H9 (cell line): ENCODE measurements at regions not wholly inside any gene's neighbourhood (a gene's known extent, or its start where the extent isn't known, plus 50 kb on each side); places are given as distances from the start of the nearest gene placed in this dataset.

Experiments
- DNase-seq: peaks from one replicate; pipeline ENCODE4 v3.0.0-alpha.2; 2017
- H2AFZ ChIP-seq: one replicate; pipeline ENCODE4 v1.6.1; 2013; ENCODE audit warnings: mild to moderate bottlenecking, low read length, control low read depth, moderate library complexity
- H2AK5ac ChIP-seq: 2 replicates; pipeline ENCODE4 v1.6.1; 2013; ENCODE audit warnings: low read length, control low read depth, mixed read lengths; ENCODE audit not compliant: insufficient read length
- H2BK120ac ChIP-seq: one replicate; pipeline ENCODE4 v1.6.1; 2013; ENCODE audit warnings: low read depth, mild to moderate bottlenecking, low read length, control low read depth, inconsistent platforms; ENCODE audit not compliant: poor library complexity, severe bottlenecking
- H2BK12ac ChIP-seq: 2 replicates; pipeline ENCODE4 v1.6.1; 2013; ENCODE audit warnings: low read length, control low read depth, mixed read lengths, low read depth; ENCODE audit not compliant: insufficient read length
- H2BK15ac ChIP-seq: 2 replicates; pipeline ENCODE4 v1.6.1; 2013; ENCODE audit warnings: low read depth, low read length, control low read depth
- H2BK20ac ChIP-seq: one replicate; pipeline ENCODE4 v1.6.1; 2013; ENCODE audit warnings: low read depth, mild to moderate bottlenecking, low read length, control low read depth, inconsistent platforms; ENCODE audit not compliant: poor library complexity, severe bottlenecking
- H2BK5ac ChIP-seq: 2 replicates; pipeline ENCODE4 v1.6.1; 2013; ENCODE audit warnings: low read length, control low read depth, mixed read lengths; ENCODE audit not compliant: insufficient read length
- H3K14ac ChIP-seq: 2 replicates; pipeline ENCODE4 v1.6.1; 2013; ENCODE audit warnings: low read length, control low read depth; ENCODE audit not compliant: insufficient read depth
- H3K18ac ChIP-seq: 2 replicates; pipeline ENCODE4 v1.6.1; 2013; ENCODE audit warnings: low read depth, mild to moderate bottlenecking, mixed read lengths, low read length, control low read depth; ENCODE audit not compliant: insufficient read length
- H3K23ac ChIP-seq: 2 replicates; pipeline ENCODE4 v1.6.1; 2013; ENCODE audit warnings: low read length, control low read depth, mixed read lengths, low read depth; ENCODE audit not compliant: insufficient read length
- H3K23me2 ChIP-seq: 2 replicates; pipeline ENCODE4 v1.6.1; 2013; ENCODE audit warnings: low read depth, mild to moderate bottlenecking, mixed read lengths, low read length, control low read depth; ENCODE audit not compliant: insufficient read length, poor library complexity, severe bottlenecking
- H3K27ac ChIP-seq: 2 replicates; pipeline ENCODE4 v1.5.1; 2013; ENCODE audit warnings: low read length, control low read depth, mixed read lengths, low read depth; ENCODE audit not compliant: insufficient read length
- H3K27me3 ChIP-seq: 2 replicates; pipeline ENCODE4 v1.6.1; 2013; ENCODE audit warnings: low read length, control low read depth, inconsistent platforms; ENCODE audit not compliant: insufficient read depth
- H3K4ac ChIP-seq: 2 replicates; pipeline ENCODE4 v1.6.1; 2013; ENCODE audit warnings: low read depth, mild to moderate bottlenecking, control low read depth, inconsistent platforms, low read length, moderate library complexity
- H3K4me1 ChIP-seq: 2 replicates; pipeline ENCODE4 v1.6.1; 2013; ENCODE audit warnings: low read length, control low read depth, inconsistent platforms; ENCODE audit not compliant: insufficient read depth
- H3K4me2 ChIP-seq: 2 replicates; pipeline ENCODE4 v1.6.1; 2013; ENCODE audit warnings: low read length, control low read depth, mixed read lengths; ENCODE audit not compliant: insufficient read length, insufficient read depth
- H3K56ac ChIP-seq: 2 replicates; pipeline ENCODE4 v1.6.1; 2013; ENCODE audit warnings: low read depth, mild to moderate bottlenecking, mixed read lengths, low read length, control low read depth; ENCODE audit not compliant: insufficient read length
- H3K79me1 ChIP-seq: 2 replicates; pipeline ENCODE4 v1.6.1; 2013; ENCODE audit warnings: low read depth, mild to moderate bottlenecking, moderate library complexity, low read length, control low read depth, inconsistent platforms; ENCODE audit not compliant: insufficient read depth, poor library complexity, severe bottlenecking
- H3K79me2 ChIP-seq: 2 replicates; pipeline ENCODE4 v1.6.1; 2013; ENCODE audit warnings: low read length, control low read depth, inconsistent platforms; ENCODE audit not compliant: insufficient read depth
- H3K9ac ChIP-seq: 2 replicates; pipeline ENCODE4 v1.6.1; 2013; ENCODE audit warnings: low read length, control low read depth, mixed read lengths; ENCODE audit not compliant: insufficient read length; ENCODE audit errors: extremely low read depth
- H3K9me3 ChIP-seq: one replicate; pipeline ENCODE4 v1.6.1; 2013; ENCODE audit warnings: low read depth, low read length, inconsistent platforms; ENCODE audit not compliant: control insufficient read depth
- H3T11ph ChIP-seq: one replicate; pipeline ENCODE4 v1.6.1; 2013; ENCODE audit warnings: mild to moderate bottlenecking, low read length, control low read depth, inconsistent platforms
- H4K20me1 ChIP-seq: one replicate; pipeline ENCODE4 v1.6.1; 2013; ENCODE audit not compliant: control insufficient read depth, insufficient read length, insufficient read depth
- H4K5ac ChIP-seq: 2 replicates; pipeline ENCODE4 v1.6.1; 2013; ENCODE audit warnings: low read depth, mild to moderate bottlenecking, mixed read lengths, low read length, control low read depth; ENCODE audit not compliant: insufficient read length
- H4K8ac ChIP-seq: replicated peaks from 2 replicates; pipeline ENCODE4 v1.6.1; 2013; ENCODE audit warnings: low read length, control low read depth, mixed read lengths, low read depth; ENCODE audit not compliant: insufficient read length
- H4K91ac ChIP-seq: 2 replicates; pipeline ENCODE4 v1.6.1; 2013; ENCODE audit warnings: low read depth, mild to moderate bottlenecking, moderate library complexity, mixed read lengths, low read length, control low read depth; ENCODE audit not compliant: insufficient read length
- H3K27ac Mint-ChIP-seq, 3 experiments: 2 replicates in 2 of 3; 3 replicates in 1 of 3; pipeline ENCODE4 v1.8.0; 2020 to 2021; ENCODE audit warnings: mixed read lengths in 3 of 3, mild to moderate bottlenecking in 1 of 3, moderate library complexity in 1 of 3
- H3K27me3 Mint-ChIP-seq: 2 replicates; pipeline ENCODE4 v1.8.0; 2021; ENCODE audit warnings: low read depth, mild to moderate bottlenecking, moderate library complexity, mixed read lengths
- H3K36me3 Mint-ChIP-seq, 3 experiments: 2 replicates in 2 of 3; 3 replicates in 1 of 3; pipeline ENCODE4 v1.8.0; 2020 to 2021; ENCODE audit warnings: low read depth in 3 of 3, mixed read lengths in 3 of 3; ENCODE audit not compliant: insufficient read depth in 1 of 3
- H3K4me1 Mint-ChIP-seq, 2 experiments: 2 replicates each; pipeline ENCODE4 v1.8.0; 2020; ENCODE audit warnings: mixed read lengths in 2 of 2
- H3K4me3 Mint-ChIP-seq, 2 experiments: 2 replicates in 1 of 2; 3 replicates in 1 of 2; pipeline ENCODE4 v1.8.0; 2020 to 2021; ENCODE audit warnings: mild to moderate bottlenecking in 2 of 2, mixed read lengths in 2 of 2, moderate library complexity in 1 of 2
- H3K9me3 Mint-ChIP-seq, 2 experiments: 2 replicates in 1 of 2; 3 replicates in 1 of 2; pipeline ENCODE4 v1.8.0; 2020; ENCODE audit warnings: mild to moderate bottlenecking in 2 of 2, mixed read lengths in 2 of 2, moderate library complexity in 1 of 2
- WGBS: extraction: QIAGEN DNeasy Blood & Tissue Kit; methylation state at CpG from one replicate; pipeline ENCODE4 v1.1.7; 2013; ENCODE audit warnings: missing lambda C conversion rate, low lambda C conversion rate, mixed read lengths; ENCODE audit not compliant: insufficient read length; ENCODE audit errors: extremely low coverage; 5-methylcytosine and 5-hydroxymethylcytosine counted together
- TF ChIP-seq, protein P1 (sequence below): fragments of 200-600 bp; sonication (generic); conservative IDR thresholded peaks from 3 replicates; pipeline ENCODE4 v1.8.0; 2021; ENCODE audit warnings: antibody characterized with exemption, mild to moderate bottlenecking

DNA sequence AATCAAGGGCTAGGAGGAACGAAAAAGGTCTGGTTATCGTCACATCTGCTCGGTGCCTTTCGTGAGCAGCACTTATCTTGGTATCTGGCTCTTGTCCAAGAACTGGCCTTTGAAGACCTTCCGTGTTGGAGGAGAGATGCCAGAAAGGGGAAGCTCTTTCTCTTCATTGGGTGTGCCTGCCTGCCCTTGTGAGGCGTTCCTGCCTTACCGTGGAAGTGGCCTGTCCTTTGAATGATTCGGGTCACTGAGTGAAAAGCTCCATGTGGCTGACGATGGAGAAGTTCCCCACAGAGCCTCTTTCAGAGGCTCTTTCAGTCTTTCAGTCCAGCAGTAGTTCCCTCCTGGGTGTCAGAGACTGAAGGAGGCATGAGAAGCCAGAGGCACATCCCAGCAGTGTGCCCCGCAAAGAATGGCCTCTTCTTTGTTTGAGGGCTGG, 121.5 kb upstream of the SLC10A2 start:
- H3T11ph ChIP-seq, result no peak overlapping the region
- no peak overlapping the region for H3K9ac ChIP-seq
- no peaks in the 10 kb centered on the region for H3K79me1 ChIP-seq
- TF ChIP-seq, protein P1, sequence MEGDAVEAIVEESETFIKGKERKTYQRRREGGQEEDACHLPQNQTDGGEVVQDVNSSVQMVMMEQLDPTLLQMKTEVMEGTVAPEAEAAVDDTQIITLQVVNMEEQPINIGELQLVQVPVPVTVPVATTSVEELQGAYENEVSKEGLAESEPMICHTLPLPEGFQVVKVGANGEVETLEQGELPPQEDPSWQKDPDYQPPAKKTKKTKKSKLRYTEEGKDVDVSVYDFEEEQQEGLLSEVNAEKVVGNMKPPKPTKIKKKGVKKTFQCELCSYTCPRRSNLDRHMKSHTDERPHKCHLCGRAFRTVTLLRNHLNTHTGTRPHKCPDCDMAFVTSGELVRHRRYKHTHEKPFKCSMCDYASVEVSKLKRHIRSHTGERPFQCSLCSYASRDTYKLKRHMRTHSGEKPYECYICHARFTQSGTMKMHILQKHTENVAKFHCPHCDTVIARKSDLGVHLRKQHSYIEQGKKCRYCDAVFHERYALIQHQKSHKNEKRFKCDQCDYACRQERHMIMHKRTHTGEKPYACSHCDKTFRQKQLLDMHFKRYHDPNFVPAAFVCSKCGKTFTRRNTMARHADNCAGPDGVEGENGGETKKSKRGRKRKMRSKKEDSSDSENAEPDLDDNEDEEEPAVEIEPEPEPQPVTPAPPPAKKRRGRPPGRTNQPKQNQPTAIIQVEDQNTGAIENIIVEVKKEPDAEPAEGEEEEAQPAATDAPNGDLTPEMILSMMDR, result no peak
- H2BK15ac ChIP-seq, result no peak overlapping the region
- no peak overlapping the region for H2BK20ac ChIP-seq
- no peak overlapping the region for H3K56ac ChIP-seq
- no peaks in the 10 kb centered on the region for H3K36me3 Mint-ChIP-seq
- H4K91ac ChIP-seq, result no peak overlapping the region
- H3K4me3 Mint-ChIP-seq, result no peak overlapping the region
- peak overlapping the region in 2 of 3 experiments; percentile 25 to 51; a peak in 2 of 7 replicates for H3K27ac Mint-ChIP-seq
- DNase-seq, result no peak
- no peaks in the 10 kb centered on the region for H4K20me1 ChIP-seq
- H3K27ac ChIP-seq, result no peak overlapping the region
- no peak overlapping the region for H3K4me2 ChIP-seq
- no peak overlapping the region for H3K23ac ChIP-seq
- no peaks in the 10 kb centered on the region for H3K27me3 ChIP-seq
- no peak overlapping the region for H2BK120ac ChIP-seq
- H3K4me1 Mint-ChIP-seq, result peaks cover 13 to 15% of the 10 kb centered on the region in 2 experiments
- no peak overlapping the region for H2AK5ac ChIP-seq
- no CpG with 5 or more reads among the region's 10 CpGs for WGBS
- H2BK12ac ChIP-seq, result no peak overlapping the region
- no peak overlapping the region for H3K4ac ChIP-seq
- H3K9me3 ChIP-seq, result no peaks in the 10 kb centered on the region
- H3K79me2 ChIP-seq, result no peaks in the 10 kb centered on the region
- H4K8ac ChIP-seq, result no peak overlapping the region
- no peak overlapping the region for H2BK5ac ChIP-seq
- no peaks in the 10 kb centered on the region for H3K23me2 ChIP-seq
- no peaks in the 10 kb centered on the region for H3K27me3 Mint-ChIP-seq
- H3K18ac ChIP-seq, result no peak overlapping the region
- H2AFZ ChIP-seq, result no peak overlapping the region
- H3K4me1 ChIP-seq, result no peaks in the 10 kb centered on the region
- H3K14ac ChIP-seq, result no peak overlapping the region
- no peak overlapping the region for H4K5ac ChIP-seq
- H3K9me3 Mint-ChIP-seq, result no peaks in the 10 kb centered on the region
